OCI-LY3 (cell line): ENCODE measurements at regions not wholly inside any gene's neighbourhood (a gene's known extent, or its start where the extent isn't known, plus 50 kb on each side); places are given as distances from the start of the nearest gene placed in this dataset.

Experiments used
- H2AFZ ChIP-seq: fragments of 200-600, 300-600 bp; shearing (Covaris generic); 2 replicates; pipeline ENCODE4 v1.6.0; 2014; ENCODE audit warnings: antibody characterized with exemption, low read depth, low read length
- H3K27ac ChIP-seq: fragments of 200-600, 300-600 bp; sonication (generic); 2 replicates; pipeline ENCODE4 v1.5.1; 2014; ENCODE audit warnings: mild to moderate bottlenecking, low read length, moderate library complexity, mixed read lengths
- H3K27me3 ChIP-seq: fragments of 200-600, 300-600 bp; sonication (generic); 2 replicates; pipeline ENCODE4 v1.6.1; 2014; ENCODE audit warnings: low read depth, low read length, mixed read lengths
- H3K36me3 ChIP-seq: fragments of 200-600, 300-600 bp; sonication (generic); replicated peaks from 2 replicates; pipeline ENCODE3; 2014; ENCODE audit warnings: low read depth, low read length, mixed read lengths
- H3K4me1 ChIP-seq: fragments of 300-600, 200-600 bp; sonication (generic); 2 replicates; pipeline ENCODE4 v1.6.1; 2014; ENCODE audit warnings: low read length, mixed read lengths
- H3K4me2 ChIP-seq: fragments of 200-600, 300-600 bp; sonication (generic); 2 replicates; pipeline ENCODE4 v1.6.1; 2014; ENCODE audit warnings: low read length, mixed read lengths
- H3K4me3 ChIP-seq: fragments of 300-600, 200-600 bp; sonication (generic); 2 replicates; pipeline ENCODE4 v1.5.1; 2014; ENCODE audit warnings: antibody characterized with exemption, mild to moderate bottlenecking, low read length, moderate library complexity
- H3K79me2 ChIP-seq: fragments of 300-600, 200-600 bp; shearing (Covaris generic); 2 replicates; pipeline ENCODE4 v1.6.1; 2014; ENCODE audit warnings: mild to moderate bottlenecking, low read length, mixed read lengths
- H3K9ac ChIP-seq: fragments of 300-600, 200-600 bp; shearing (Covaris generic); 2 replicates; pipeline ENCODE4 v1.6.0; 2014; ENCODE audit warnings: mild to moderate bottlenecking, low read length, moderate library complexity
- H3K9me3 ChIP-seq: fragments of 200-600, 300-600 bp; shearing (Covaris generic); 2 replicates; pipeline ENCODE4 v1.6.1; 2014; ENCODE audit warnings: low read length, mixed read lengths; ENCODE audit not compliant: insufficient read depth
- H4K20me1 ChIP-seq: fragments of 200-600, 300-600 bp; sonication (generic); 2 replicates; pipeline ENCODE4 v1.6.1; 2016; ENCODE audit warnings: low read length, mixed read lengths; ENCODE audit not compliant: insufficient read depth
- EZH2phosphoT487 ChIP-seq: fragments of 200-600 bp; shearing (Covaris generic); IDR thresholded peaks from 2 replicates; pipeline ENCODE4 v1.6.1; 2018; ENCODE audit warnings: antibody characterized with exemption, mixed run types, low read depth
- TF ChIP-seq, protein P1 (sequence below): fragments of 200-600, 300-600 bp; sonication (generic); IDR thresholded peaks from 2 replicates; pipeline ENCODE4 v1.5.1; 2014; ENCODE audit warnings: antibody characterized with exemption, low read length, low read depth

DNA sequence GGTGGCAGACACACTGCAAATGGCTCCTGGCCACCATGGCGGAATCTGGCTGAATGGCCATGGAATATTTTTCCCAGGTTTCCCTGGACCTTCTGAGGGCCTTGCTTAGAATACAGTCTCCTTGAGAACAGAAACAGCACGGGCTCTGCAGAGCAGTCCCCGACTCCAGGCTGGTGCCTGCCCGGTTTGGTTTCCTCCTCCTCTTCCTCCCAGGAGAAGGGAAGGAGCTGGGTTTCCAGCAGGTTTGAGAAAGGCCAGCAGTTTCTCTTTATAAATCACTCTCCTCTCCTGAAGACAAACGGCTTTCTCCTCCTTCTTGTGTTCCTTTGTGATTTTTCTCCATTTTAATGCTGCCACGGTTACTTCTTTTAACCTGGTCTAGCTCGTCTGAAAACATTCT is 106.8 kb upstream of the RFLNA start:
- TF ChIP-seq, protein P1, sequence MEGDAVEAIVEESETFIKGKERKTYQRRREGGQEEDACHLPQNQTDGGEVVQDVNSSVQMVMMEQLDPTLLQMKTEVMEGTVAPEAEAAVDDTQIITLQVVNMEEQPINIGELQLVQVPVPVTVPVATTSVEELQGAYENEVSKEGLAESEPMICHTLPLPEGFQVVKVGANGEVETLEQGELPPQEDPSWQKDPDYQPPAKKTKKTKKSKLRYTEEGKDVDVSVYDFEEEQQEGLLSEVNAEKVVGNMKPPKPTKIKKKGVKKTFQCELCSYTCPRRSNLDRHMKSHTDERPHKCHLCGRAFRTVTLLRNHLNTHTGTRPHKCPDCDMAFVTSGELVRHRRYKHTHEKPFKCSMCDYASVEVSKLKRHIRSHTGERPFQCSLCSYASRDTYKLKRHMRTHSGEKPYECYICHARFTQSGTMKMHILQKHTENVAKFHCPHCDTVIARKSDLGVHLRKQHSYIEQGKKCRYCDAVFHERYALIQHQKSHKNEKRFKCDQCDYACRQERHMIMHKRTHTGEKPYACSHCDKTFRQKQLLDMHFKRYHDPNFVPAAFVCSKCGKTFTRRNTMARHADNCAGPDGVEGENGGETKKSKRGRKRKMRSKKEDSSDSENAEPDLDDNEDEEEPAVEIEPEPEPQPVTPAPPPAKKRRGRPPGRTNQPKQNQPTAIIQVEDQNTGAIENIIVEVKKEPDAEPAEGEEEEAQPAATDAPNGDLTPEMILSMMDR, result no peak
- no peak for TF ChIP-seq EZH2phosphoT487
- Histone ChIP-seq H3K27ac (no peak overlapping the region), H3K4me3 (no peak overlapping the region), H3K79me2 (no peaks in the 10 kb centered on the region), H4K20me1 (no peaks in the 10 kb centered on the region), H3K9me3 (no peaks in the 10 kb centered on the region), H3K36me3 (no peaks in the 10 kb centered on the region), H3K4me1 (no peaks in the 10 kb centered on the region), H3K27me3 (peaks cover 4% of the 10 kb centered on the region; the same call in 1 of the 2 replicates), H3K4me2 (no peak overlapping the region), H2AFZ (no peak overlapping the region), H3K9ac (no peak overlapping the region)

DNA sequence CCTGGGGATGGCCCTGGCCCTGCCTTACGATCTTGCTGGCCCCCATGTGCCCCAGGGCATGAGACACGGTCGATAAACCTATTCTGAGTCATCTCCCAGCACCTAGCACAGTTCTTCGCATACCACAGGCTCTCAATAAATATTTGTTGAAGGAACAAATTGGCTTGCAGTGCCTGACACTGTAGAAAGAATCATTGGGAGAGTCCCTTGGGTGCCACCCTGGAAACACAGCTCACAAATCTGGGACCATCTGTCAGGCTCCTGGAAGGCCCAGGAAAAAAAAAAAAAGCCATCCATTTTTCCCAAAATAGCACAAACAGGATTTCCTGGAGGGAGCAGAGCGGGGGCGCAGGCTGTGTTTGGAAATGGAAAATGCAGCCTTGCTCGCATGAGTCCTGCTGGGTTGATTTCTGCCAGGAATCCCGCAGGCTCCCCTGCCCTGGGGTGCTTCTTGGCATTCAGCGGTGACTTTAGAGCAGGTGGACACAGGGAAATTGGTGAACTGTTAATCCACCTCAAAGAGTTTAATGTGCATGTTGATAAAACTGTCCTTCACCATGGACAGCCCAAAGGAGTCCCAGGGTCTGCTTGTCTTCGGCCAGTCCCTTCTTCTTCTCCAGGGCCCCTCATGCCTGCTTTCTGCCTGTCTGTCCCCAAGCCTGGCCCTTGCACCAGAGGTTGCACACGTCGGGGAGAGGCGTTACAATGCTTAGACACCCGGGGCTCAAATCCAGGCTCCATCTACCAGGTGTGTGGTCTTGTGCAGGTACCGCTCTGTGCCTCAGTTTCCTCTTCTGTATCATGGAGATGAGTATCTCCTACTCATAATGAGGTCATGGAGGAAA is 106.1 kb upstream of the RFLNA start:
- no peaks in the 10 kb centered on the region for H3K4me1 ChIP-seq
- H3K27ac ChIP-seq, result no peak overlapping the region
- H3K9me3 ChIP-seq, result no peaks in the 10 kb centered on the region
- no peak overlapping the region for H3K9ac ChIP-seq
- no peak overlapping the region for H2AFZ ChIP-seq
- TF ChIP-seq EZH2phosphoT487, result no peak
- TF ChIP-seq, protein P1, result no peak
- peaks cover 4% of the 10 kb centered on the region; the same call in 1 of the 2 replicates for H3K27me3 ChIP-seq
- no peaks in the 10 kb centered on the region for H3K36me3 ChIP-seq
- H3K79me2 ChIP-seq, result no peaks in the 10 kb centered on the region
- H3K4me3 ChIP-seq, result no peak overlapping the region
- no peak overlapping the region for H3K4me2 ChIP-seq
- no peaks in the 10 kb centered on the region for H4K20me1 ChIP-seq

DNA sequence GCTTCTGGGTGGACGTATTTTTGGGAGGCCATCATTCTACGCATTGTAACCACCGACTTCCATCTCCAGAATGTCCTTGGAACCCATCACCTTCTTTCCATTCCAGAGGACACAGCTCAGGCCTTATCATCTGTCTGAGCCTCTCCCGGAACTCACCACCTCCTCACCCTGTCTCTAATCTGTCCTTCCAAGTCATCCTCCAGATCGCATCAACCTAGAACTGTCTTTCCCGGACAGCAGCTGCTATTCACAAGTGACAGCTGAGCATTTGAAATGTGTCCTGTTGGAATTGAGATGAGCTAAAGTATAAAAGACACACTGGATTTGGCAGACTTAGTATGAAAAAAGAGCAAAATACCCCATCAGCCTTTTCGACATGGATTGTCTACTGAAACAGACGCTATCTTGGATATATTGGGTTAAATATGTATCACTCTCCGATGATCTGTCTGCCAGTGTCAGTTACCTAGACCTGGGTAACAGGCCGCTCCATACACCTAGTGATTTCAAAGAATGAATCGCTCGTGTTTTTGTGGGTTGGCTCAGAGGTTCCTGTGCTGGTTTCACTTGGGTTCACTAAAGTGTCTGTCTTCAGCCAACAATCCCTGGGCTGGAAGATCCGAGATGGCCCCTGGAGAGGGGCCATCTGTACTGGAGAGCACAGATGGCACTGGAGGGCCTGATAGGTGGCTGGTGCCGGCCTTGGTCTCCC is 104.4 kb upstream of the RFLNA start:
- H2AFZ ChIP-seq, result no peak overlapping the region
- no peaks in the 10 kb centered on the region for H3K4me1 ChIP-seq

DNA sequence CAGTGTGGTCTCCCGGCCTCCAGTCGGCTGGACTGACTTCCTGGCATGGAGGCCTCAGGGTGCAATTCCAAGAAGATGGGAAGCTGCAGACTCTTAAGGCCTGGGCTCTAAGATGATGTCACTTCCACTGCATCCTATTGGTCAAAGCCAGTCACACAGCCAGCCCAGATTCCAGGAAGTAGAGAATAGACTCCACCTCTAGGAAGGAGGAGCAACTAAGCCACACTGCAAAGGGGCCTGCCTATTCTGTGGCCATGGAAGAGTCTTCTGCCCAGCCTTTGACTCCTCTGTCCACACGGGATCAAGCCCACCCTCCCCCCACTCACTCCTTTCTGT is 103.9 kb upstream of the RFLNA start:
- H3K4me2 ChIP-seq, result no peak overlapping the region
- no peaks in the 10 kb centered on the region for H3K79me2 ChIP-seq
- no peak overlapping the region for H3K9ac ChIP-seq
- peaks cover 4% of the 10 kb centered on the region; the same call in 1 of the 2 replicates for H3K27me3 ChIP-seq
- H4K20me1 ChIP-seq, result no peaks in the 10 kb centered on the region
- H3K4me3 ChIP-seq, result no peak overlapping the region
- H3K36me3 ChIP-seq, result no peaks in the 10 kb centered on the region
- H3K4me1 ChIP-seq, result no peaks in the 10 kb centered on the region
- no peaks in the 10 kb centered on the region for H3K9me3 ChIP-seq
- TF ChIP-seq EZH2phosphoT487, result no peak
- TF ChIP-seq, protein P1, result no peak
- no peak overlapping the region for H2AFZ ChIP-seq
- no peak overlapping the region for H3K27ac ChIP-seq

More for the DNA sequence above, 104.4 kb upstream of the RFLNA start:
- Histone ChIP-seq H3K79me2 (no peaks in the 10 kb centered on the region), H3K9ac (no peak overlapping the region), H3K27ac (no peak overlapping the region), H3K27me3 (peaks cover 4% of the 10 kb centered on the region; the same call in 1 of the 2 replicates), H4K20me1 (no peaks in the 10 kb centered on the region), H3K4me2 (no peak overlapping the region), H3K4me3 (no peak overlapping the region), H3K9me3 (no peaks in the 10 kb centered on the region), H3K36me3 (no peaks in the 10 kb centered on the region)
- TF ChIP-seq, protein P1, result no peak
- no peak for TF ChIP-seq EZH2phosphoT487
